22Rv1 (cell line): ENCODE measurements at regions not wholly inside any gene's neighbourhood (a gene's known extent, or its start where the extent isn't known, plus 50 kb on each side); places are given as distances from the start of the nearest gene placed in this dataset.

Experiments
- ZFX ChIP-seq: fragments of 450-650 bp; IDR thresholded peaks from 2 replicates; pipeline ENCODE4 v1.6.1; 2017; ENCODE audit warnings: antibody characterized with exemption, borderline replicate concordance
- TF ChIP-seq, protein P1 (sequence below): fragments of 450-650 bp; IDR thresholded peaks from 2 replicates; pipeline ENCODE4 v1.5.1; 2017; ENCODE audit warnings: mild to moderate bottlenecking

GRCh38 chr2:18647731-18648130, 58.4 kb upstream of the NT5C1B start:
- TF ChIP-seq, protein P1, sequence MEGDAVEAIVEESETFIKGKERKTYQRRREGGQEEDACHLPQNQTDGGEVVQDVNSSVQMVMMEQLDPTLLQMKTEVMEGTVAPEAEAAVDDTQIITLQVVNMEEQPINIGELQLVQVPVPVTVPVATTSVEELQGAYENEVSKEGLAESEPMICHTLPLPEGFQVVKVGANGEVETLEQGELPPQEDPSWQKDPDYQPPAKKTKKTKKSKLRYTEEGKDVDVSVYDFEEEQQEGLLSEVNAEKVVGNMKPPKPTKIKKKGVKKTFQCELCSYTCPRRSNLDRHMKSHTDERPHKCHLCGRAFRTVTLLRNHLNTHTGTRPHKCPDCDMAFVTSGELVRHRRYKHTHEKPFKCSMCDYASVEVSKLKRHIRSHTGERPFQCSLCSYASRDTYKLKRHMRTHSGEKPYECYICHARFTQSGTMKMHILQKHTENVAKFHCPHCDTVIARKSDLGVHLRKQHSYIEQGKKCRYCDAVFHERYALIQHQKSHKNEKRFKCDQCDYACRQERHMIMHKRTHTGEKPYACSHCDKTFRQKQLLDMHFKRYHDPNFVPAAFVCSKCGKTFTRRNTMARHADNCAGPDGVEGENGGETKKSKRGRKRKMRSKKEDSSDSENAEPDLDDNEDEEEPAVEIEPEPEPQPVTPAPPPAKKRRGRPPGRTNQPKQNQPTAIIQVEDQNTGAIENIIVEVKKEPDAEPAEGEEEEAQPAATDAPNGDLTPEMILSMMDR: no peak
- TF ChIP-seq ZFX: no peak
